Testis (tissue), 2 donors: ENCODE measurements at regions not wholly inside any gene's neighbourhood (a gene's known extent, or its start where the extent isn't known, plus 50 kb on each side); places are given as distances from the start of the nearest gene placed in this dataset.

Experiments used
- POLR2A ChIP-seq: fragments of 450-650 bp; IDR thresholded peaks from one replicate; pipeline ENCODE4 v1.6.1; 2017; ENCODE audit warnings: antibody characterized with exemption, mild to moderate bottlenecking, moderate library complexity
- TF ChIP-seq, protein P1 (sequence below), 3 experiments: fragments of 450-650 bp in 2 of 3; fragments of 200-600 bp in 1 of 3; sonication (generic) in 1 of 3; IDR thresholded peaks; one replicate each; pipeline ENCODE4 v1.5.1; 2016 to 2019; ENCODE audit warnings: antibody characterized with exemption in 3 of 3, mild to moderate bottlenecking in 2 of 3, moderate library complexity in 1 of 3

DNA sequence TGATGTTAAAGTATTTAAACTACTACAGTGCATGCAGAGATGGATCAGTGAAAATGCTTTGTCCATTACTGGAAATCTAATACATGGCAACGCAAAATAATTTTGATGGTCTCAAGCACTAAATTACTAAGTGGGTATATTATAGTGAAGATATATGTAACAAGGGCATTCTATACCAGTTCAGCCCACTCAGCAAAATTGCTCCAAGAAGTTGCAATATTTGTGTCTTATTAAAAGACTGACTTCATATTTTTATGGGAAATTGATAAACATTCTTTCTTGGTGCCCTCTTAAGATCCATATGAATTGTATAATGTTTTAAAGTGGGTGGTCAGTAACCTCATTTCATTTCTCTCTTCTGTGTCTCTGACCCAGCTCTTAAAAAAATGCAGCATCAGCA is 343.1 kb upstream of the MEX3C start:
- TF ChIP-seq, protein P1, sequence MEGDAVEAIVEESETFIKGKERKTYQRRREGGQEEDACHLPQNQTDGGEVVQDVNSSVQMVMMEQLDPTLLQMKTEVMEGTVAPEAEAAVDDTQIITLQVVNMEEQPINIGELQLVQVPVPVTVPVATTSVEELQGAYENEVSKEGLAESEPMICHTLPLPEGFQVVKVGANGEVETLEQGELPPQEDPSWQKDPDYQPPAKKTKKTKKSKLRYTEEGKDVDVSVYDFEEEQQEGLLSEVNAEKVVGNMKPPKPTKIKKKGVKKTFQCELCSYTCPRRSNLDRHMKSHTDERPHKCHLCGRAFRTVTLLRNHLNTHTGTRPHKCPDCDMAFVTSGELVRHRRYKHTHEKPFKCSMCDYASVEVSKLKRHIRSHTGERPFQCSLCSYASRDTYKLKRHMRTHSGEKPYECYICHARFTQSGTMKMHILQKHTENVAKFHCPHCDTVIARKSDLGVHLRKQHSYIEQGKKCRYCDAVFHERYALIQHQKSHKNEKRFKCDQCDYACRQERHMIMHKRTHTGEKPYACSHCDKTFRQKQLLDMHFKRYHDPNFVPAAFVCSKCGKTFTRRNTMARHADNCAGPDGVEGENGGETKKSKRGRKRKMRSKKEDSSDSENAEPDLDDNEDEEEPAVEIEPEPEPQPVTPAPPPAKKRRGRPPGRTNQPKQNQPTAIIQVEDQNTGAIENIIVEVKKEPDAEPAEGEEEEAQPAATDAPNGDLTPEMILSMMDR (IDR thresholded peaks at IDR 0.05): no peak
- no peak for TF ChIP-seq POLR2A
